A549 (cell line): ENCODE measurements at regions not wholly inside any gene's neighbourhood (a gene's known extent, or its start where the extent isn't known, plus 50 kb on each side); places are given as distances from the start of the nearest gene placed in this dataset.

Source experiments
- ATAC-seq, 2 experiments: fragments of 200-7000 bp in 1 of 2; fragments of >200 bp in 1 of 2; cut with Nextera tagmentation in 1 of 2; cut with Tn5 transposase in 1 of 2; 3 replicates each; pipeline versions ENCODE4 v1.8.0 to v1.9.1; 2018 to 2020; ENCODE audit warnings: mild to moderate bottlenecking in 1 of 2, moderate library complexity in 1 of 2
- CTCF ChIA-PET: fragments of 300-600 bp; sonication (Branson Sonifier 250); formaldehyde crosslinking; extraction: SDS; loops from one replicate; lab custom pipeline; 2021; ENCODE audit warnings: antibody characterized with exemption, inconsistent platforms; lab: Yijun Ruan, JAX
- POLR2A ChIA-PET: fragments of 350-600 bp; formaldehyde crosslinking; extraction: SDS; loops from one replicate; lab custom pipeline; 2021; ENCODE audit warnings: antibody characterized with exemption, inconsistent platforms; lab: Yijun Ruan, JAX
- DNase-seq, 2 experiments: peaks; one replicate each; pipeline versions ENCODE4 v3.0.0 to v3.0.0-alpha.2; 2011 to 2016; ENCODE audit warnings: low read depth in 1 of 2, low spot score in 1 of 2
- FAIRE-seq: peaks from 2 replicates; lab custom pipeline; 2011; peaks lifted over from hg19 to GRCh38; lab: Jason Lieb, UNC
- H3K27ac ChIP-seq, 2 experiments: fragments of >200 bp; sonication (Bioruptor Twin); formaldehyde crosslinking; 3 replicates each; pipeline ENCODE4 v1.5.1; 2016 to 2017
- H3K4me1 ChIP-seq: fragments of >200 bp; sonication (Bioruptor Twin); formaldehyde crosslinking; 3 replicates; pipeline ENCODE4 v1.6.1; 2016
- H3K4me2 ChIP-seq: fragments of >200 bp; sonication (Bioruptor Twin); formaldehyde crosslinking; 3 replicates; pipeline ENCODE4 v1.6.1; 2016
- H3K4me3 ChIP-seq: fragments of >200 bp; sonication (Bioruptor Twin); formaldehyde crosslinking; 3 replicates; pipeline ENCODE4 v1.5.1; 2016
- H3K9me3 ChIP-seq: fragments of >200 bp; sonication (Bioruptor Twin); formaldehyde crosslinking; 3 replicates; pipeline ENCODE4 v1.6.1; 2016
- BHLHE40 ChIP-seq: IDR thresholded peaks from 2 replicates; pipeline ENCODE4 v1.6.1; 2012; ENCODE audit warnings: low read depth, low read length, inconsistent platforms
- CEBPB ChIP-seq, 2 experiments: fragments of >200 bp in 1 of 2; sonication (Bioruptor Twin) in 1 of 2; formaldehyde crosslinking in 1 of 2; IDR thresholded peaks; 2 replicates each; pipeline ENCODE4 v1.6.1; 2012 to 2016
- EHF ChIP-seq: fragments of 250-450 bp; sonication (Bioruptor Pico); IDR thresholded peaks from 2 replicates; pipeline ENCODE4 v1.5.0; 2020; ENCODE audit warnings: mild to moderate bottlenecking
- EHMT2 ChIP-seq: fragments of 200-600 bp; sonication (generic); IDR thresholded peaks from 2 replicates; pipeline ENCODE4 v1.6.1; 2016; ENCODE audit warnings: antibody characterized with exemption, low read depth, mild to moderate bottlenecking, moderate library complexity
- FOSL2 ChIP-seq, 2 experiments: fragments of 450-650 bp in 1 of 2; fragments of >200 bp in 1 of 2; sonication (Bioruptor Twin) in 1 of 2; formaldehyde crosslinking; IDR thresholded peaks; 2 replicates each; pipeline versions ENCODE4 v1.5.0 to v1.6.1; 2016 to 2020; ENCODE audit warnings: mild to moderate bottlenecking in 1 of 2, moderate library complexity in 1 of 2
- GATA3 ChIP-seq: IDR thresholded peaks from 2 replicates; pipeline ENCODE4 v1.6.1; 2012; ENCODE audit warnings: borderline replicate concordance
- HOXB5 ChIP-seq: fragments of 250-450 bp; sonication (Bioruptor Pico); IDR thresholded peaks from 2 replicates; pipeline ENCODE4 v1.5.0; 2020; ENCODE audit warnings: mild to moderate bottlenecking, moderate library complexity
- JUN ChIP-seq, 2 experiments: fragments of >200 bp; sonication (Bioruptor Twin); formaldehyde crosslinking; IDR thresholded peaks; 2 replicates in 1 of 2; 3 replicates in 1 of 2; pipeline ENCODE4 v1.6.1; 2016 to 2017
- JUNB ChIP-seq: fragments of >200 bp; sonication (Bioruptor Twin); formaldehyde crosslinking; IDR thresholded peaks from 2 replicates; pipeline ENCODE4 v1.6.1; 2016
- KDM5A ChIP-seq: fragments of 200-600 bp; sonication (generic); IDR thresholded peaks from 2 replicates; pipeline ENCODE4 v1.6.1; 2016; ENCODE audit warnings: antibody characterized with exemption, mild to moderate bottlenecking
- MAFK ChIP-seq: fragments of 450-650 bp; IDR thresholded peaks from 2 replicates; pipeline ENCODE4 v1.6.1; 2014; ENCODE audit not compliant: partially characterized antibody
- MAX ChIP-seq: IDR thresholded peaks from 2 replicates; pipeline ENCODE4 v1.6.1; 2012
- MAZ ChIP-seq: fragments of 150-350 bp; IDR thresholded peaks from 2 replicates; pipeline ENCODE4 v1.6.1; 2014; ENCODE audit warnings: antibody characterized with exemption, low read depth, low read length, borderline replicate concordance
- MYC ChIP-seq: IDR thresholded peaks from 2 replicates; pipeline ENCODE4 v1.6.1; 2012; ENCODE audit warnings: mild to moderate bottlenecking, inconsistent platforms, low read length, improper control_type of control experiment, borderline replicate concordance
- NFE2L2 ChIP-seq: fragments of 150-350 bp; conservative IDR thresholded peaks from 2 replicates; pipeline ENCODE4 v1.6.1; 2014; ENCODE audit warnings: low read length
- POLR2A ChIP-seq: IDR thresholded peaks from 2 replicates; pipeline ENCODE4 v1.6.1; 2012; ENCODE audit warnings: mild to moderate bottlenecking, low read length
- REST ChIP-seq: fragments of 200-600 bp; sonication (generic); IDR thresholded peaks from 2 replicates; pipeline ENCODE4 v1.6.1; 2016; ENCODE audit warnings: antibody characterized with exemption, mild to moderate bottlenecking, moderate library complexity
- SREBF2 ChIP-seq: fragments of 450-650 bp; IDR thresholded peaks from 2 replicates; pipeline ENCODE4 v1.6.1; 2014; ENCODE audit warnings: mild to moderate bottlenecking, moderate library complexity
- TP53 ChIP-seq: fragments of 250-450 bp; sonication (Bioruptor Pico); IDR thresholded peaks from 2 replicates; pipeline ENCODE4 v1.5.0; 2021; ENCODE audit warnings: mild to moderate bottlenecking, moderate library complexity
- USF2 ChIP-seq: fragments of 450-650 bp; IDR thresholded peaks from 2 replicates; pipeline ENCODE4 v1.6.1; 2014; ENCODE audit warnings: antibody characterized with exemption
- ZSCAN20 ChIP-seq: fragments of 250-450 bp; sonication (Bioruptor Pico); IDR thresholded peaks from 2 replicates; pipeline ENCODE4 v1.8.0; 2022; ENCODE audit warnings: mild to moderate bottlenecking, moderate library complexity
- WGBS: methylation state at CpG from one replicate; pipeline ENCODE4 v1.1.6; 2017; ENCODE audit errors: missing lambda C conversion rate; 5-methylcytosine and 5-hydroxymethylcytosine counted together
- TF ChIP-seq, protein P1 (sequence below): fragments of 250-450 bp; sonication (Bioruptor Pico); IDR thresholded peaks from 2 replicates; pipeline ENCODE4 v1.5.0; 2021; ENCODE audit warnings: mild to moderate bottlenecking, moderate library complexity, borderline replicate concordance
- TF ChIP-seq, protein P2 (sequence below): fragments of 250-450 bp; sonication (Bioruptor Pico); IDR thresholded peaks from 2 replicates; pipeline ENCODE4 v1.5.0; 2020; ENCODE audit warnings: low read depth, mild to moderate bottlenecking, moderate library complexity
- TF ChIP-seq, protein P3 (sequence below): IDR thresholded peaks from 2 replicates; pipeline ENCODE4 v1.6.1; 2012
- TF ChIP-seq, protein P4 (sequence below): fragments of >200 bp; sonication (Bioruptor Twin); formaldehyde crosslinking; IDR thresholded peaks from 3 replicates; pipeline ENCODE4 v1.6.1; 2016

DNA sequence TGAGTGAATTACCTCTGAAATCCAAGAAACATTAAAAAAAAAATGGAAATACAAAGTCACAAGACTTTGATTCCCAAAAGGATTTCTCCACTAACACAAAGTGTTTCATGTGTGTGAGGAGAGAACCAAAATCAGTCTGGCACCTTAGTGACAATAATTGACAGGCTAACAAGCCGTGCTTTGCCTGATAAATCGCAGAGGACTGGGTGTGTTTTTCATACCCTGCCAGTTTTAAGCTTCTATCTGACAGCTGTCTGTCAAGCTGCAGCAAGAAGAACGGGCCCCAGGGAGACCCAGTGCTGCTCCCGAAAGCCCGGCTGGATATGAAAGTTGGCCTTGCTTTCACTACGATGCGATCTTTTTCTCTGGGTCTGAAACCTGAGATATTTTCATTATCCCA, 101.6 kb upstream of the KCNK2 start:
- TF ChIP-seq REST (no peak), MYC (no peak), KDM5A (no peak), USF2 (no peak), MAZ (no peak), POLR2A (no peak), TP53 (CRISPR knock-in tag) (no peak), SREBF2 (no peak), MAFK (no peak)
- TF ChIP-seq, protein P1, sequence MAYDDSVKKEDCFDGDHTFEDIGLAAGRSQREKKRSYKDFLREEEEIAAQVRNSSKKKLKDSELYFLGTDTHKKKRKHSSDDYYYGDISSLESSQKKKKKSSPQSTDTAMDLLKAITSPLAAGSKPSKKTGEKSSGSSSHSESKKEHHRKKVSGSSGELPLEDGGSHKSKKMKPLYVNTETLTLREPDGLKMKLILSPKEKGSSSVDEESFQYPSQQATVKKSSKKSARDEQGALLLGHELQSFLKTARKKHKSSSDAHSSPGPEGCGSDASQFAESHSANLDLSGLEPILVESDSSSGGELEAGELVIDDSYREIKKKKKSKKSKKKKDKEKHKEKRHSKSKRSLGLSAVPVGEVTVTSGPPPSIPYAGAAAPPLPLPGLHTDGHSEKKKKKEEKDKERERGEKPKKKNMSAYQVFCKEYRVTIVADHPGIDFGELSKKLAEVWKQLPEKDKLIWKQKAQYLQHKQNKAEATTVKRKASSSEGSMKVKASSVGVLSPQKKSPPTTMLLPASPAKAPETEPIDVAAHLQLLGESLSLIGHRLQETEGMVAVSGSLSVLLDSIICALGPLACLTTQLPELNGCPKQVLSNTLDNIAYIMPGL (CRISPR knock-in tag), result no peak
- TF ChIP-seq, all 56 proteins: peak for 0
- 65% methylated on average over 7 of the region's 7 CpGs for WGBS
- Histone ChIP-seq H3K9me3 (no peaks in the 10 kb centered on the region), H3K4me1 (no peaks in the 10 kb centered on the region), H3K27ac (no peak overlapping the region), H3K4me2 (no peak overlapping the region), H3K4me3 (no peak overlapping the region)
- FAIRE-seq, result no peak
- no peak for ATAC-seq
- ChIA-PET CTCF (no interaction called here), POLR2A (no interaction called here)
- DNase-seq, result no peak

DNA sequence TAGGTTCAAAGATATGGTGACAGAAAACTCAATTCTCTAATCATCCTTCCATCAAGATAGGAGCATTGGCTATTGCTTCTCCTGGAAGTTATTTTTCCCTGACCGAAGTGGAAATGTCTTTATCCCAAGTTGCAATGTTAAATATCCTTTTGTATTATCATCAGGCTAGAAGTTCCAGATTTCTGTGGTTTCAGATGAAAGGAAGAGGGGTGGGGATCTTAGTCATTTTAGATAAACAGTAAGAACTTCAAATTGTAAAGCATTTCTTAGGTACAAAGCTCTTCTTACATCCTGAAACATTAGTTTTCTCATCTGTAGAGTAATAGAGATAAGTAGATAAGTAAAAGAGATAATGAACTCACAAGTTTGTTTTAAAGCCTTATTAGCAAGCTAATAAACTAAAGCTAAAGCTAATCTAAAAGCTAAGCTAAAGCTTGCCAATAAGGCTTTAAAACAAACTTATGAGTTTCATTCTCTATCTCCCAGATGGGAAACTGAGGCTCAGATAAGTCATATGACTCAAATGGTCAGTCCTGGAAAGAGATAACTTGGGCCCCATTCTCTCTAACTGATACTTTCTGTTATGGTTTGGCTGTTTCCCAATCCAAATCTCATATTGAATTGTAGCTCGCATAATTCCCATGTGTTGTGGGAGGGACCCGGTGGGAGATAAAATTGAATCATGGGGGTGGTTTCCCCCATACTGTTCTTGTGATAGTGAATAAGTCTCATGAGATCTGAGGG, 99.2 kb upstream of the KCNK2 start:
- Histone ChIP-seq H3K4me2 (no peak overlapping the region), H3K4me3 (no peak overlapping the region), H3K27ac (no peak overlapping the region), H3K9me3 (no peaks in the 10 kb centered on the region), H3K4me1 (no peaks in the 10 kb centered on the region)
- no peak for ATAC-seq
- ChIA-PET POLR2A (no interaction called here), CTCF (no interaction called here)
- TF ChIP-seq CEBPB (IDR thresholded peaks at IDR 0.05) (no peak), GATA3 (no peak), NFE2L2 (no peak), TP53 (CRISPR knock-in tag) (no peak), HOXB5 (CRISPR knock-in tag) (no peak), ZSCAN20 (CRISPR knock-in tag) (no peak), JUNB (no peak), KDM5A (no peak), FOSL2 (IDR thresholded peaks at IDR 0.05) (no peak), FOSL2 (CRISPR knock-in tag; IDR thresholded peaks at IDR 0.05) (no peak), JUN (IDR thresholded peaks at IDR 0.05) (no peak), EHMT2 (no peak), BHLHE40 (no peak), EHF (CRISPR knock-in tag) (no peak), MAX (no peak)
- TF ChIP-seq, protein P2, sequence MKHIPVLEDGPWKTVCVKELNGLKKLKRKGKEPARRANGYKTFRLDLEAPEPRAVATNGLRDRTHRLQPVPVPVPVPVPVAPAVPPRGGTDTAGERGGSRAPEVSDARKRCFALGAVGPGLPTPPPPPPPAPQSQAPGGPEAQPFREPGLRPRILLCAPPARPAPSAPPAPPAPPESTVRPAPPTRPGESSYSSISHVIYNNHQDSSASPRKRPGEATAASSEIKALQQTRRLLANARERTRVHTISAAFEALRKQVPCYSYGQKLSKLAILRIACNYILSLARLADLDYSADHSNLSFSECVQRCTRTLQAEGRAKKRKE (CRISPR knock-in tag), result no peak
- TF ChIP-seq, protein P3, sequence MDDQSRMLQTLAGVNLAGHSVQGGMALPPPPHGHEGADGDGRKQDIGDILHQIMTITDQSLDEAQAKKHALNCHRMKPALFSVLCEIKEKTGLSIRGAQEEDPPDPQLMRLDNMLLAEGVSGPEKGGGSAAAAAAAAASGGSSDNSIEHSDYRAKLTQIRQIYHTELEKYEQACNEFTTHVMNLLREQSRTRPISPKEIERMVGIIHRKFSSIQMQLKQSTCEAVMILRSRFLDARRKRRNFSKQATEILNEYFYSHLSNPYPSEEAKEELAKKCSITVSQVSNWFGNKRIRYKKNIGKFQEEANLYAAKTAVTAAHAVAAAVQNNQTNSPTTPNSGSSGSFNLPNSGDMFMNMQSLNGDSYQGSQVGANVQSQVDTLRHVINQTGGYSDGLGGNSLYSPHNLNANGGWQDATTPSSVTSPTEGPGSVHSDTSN, result no peak
- TF ChIP-seq, protein P4, sequence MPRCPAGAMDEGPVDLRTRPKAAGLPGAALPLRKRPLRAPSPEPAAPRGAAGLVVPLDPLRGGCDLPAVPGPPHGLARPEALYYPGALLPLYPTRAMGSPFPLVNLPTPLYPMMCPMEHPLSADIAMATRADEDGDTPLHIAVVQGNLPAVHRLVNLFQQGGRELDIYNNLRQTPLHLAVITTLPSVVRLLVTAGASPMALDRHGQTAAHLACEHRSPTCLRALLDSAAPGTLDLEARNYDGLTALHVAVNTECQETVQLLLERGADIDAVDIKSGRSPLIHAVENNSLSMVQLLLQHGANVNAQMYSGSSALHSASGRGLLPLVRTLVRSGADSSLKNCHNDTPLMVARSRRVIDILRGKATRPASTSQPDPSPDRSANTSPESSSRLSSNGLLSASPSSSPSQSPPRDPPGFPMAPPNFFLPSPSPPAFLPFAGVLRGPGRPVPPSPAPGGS, result no peak
- WGBS, result 37% methylated on average over 3 of the region's 3 CpGs
- no peak for DNase-seq
- no peak for FAIRE-seq
